GM21447 (cell line): ENCODE measurements at regions not wholly inside any gene's neighbourhood (a gene's known extent, or its start where the extent isn't known, plus 50 kb on each side); places are given as distances from the start of the nearest gene placed in this dataset.
A peak's percentile ranks its signal among the peaks of the same experiment; 100 is the strongest.

Experiments used
- ATAC-seq: cut with Tn5 transposase; IDR thresholded peaks from one replicate; pipeline ENCODE4 v1.9.1; 2021; ENCODE audit not compliant: unreplicated experiment

GRCh38 chr12:93102312-93102711, 173.2 kb upstream of the EEA1 start:
- no peak for ATAC-seq

- ATAC-seq, result no peak
These were observed 173.6 kb upstream of the EEA1 start for GRCh38 chr12:93102744-93103143.

- ATAC-seq, result no peak
These were observed 174.1 kb upstream of the EEA1 start for GRCh38 chr12:93103154-93103553.

GRCh38 chr12:93104535-93104934, 175.4 kb upstream of the EEA1 start:
- ATAC-seq, result no peak

- no peak for ATAC-seq
These were observed 177.8 kb upstream of the EEA1 start for GRCh38 chr12:93106910-93107309.

GRCh38 chr12:93107514-93108312, 178.6 kb upstream of the EEA1 start:
- no peak for ATAC-seq

GRCh38 chr12:93108985-93109384, 179.9 kb upstream of the EEA1 start:
- ATAC-seq, result no peak

GRCh38 chr12:93109551-93110203, 180.6 kb upstream of the EEA1 start:
- ATAC-seq, result no peak

GRCh38 chr12:93111773-93112172, 182.7 kb upstream of the EEA1 start:
- ATAC-seq, result no peak

- no peak for ATAC-seq
These were observed 184.4 kb upstream of the EEA1 start for GRCh38 chr12:93113317-93114006.

GRCh38 chr12:93115198-93115601, 186.1 kb upstream of the EEA1 start:
- ATAC-seq, result no peak

- ATAC-seq, result no peak
These were observed 186.6 kb upstream of the EEA1 start for GRCh38 chr12:93115646-93116045.

- ATAC-seq, result no peak
These were observed 187.5 kb upstream of the EEA1 start for GRCh38 chr12:93116632-93117031.

- no peak for ATAC-seq
These were observed 192.8 kb upstream of the EEA1 start for GRCh38 chr12:93121729-93122488.

GRCh38 chr12:93122569-93123091, 193.5 kb upstream of the EEA1 start:
- no peak for ATAC-seq

GRCh38 chr12:93125126-93125525, 196.0 kb upstream of the EEA1 start:
- no peak for ATAC-seq

- ATAC-seq, result peak; percentile 88
These were observed 197.0 kb upstream of the EEA1 start for GRCh38 chr12:93126069-93126474.

GRCh38 chr12:93127107-93127560, 198.0 kb upstream of the EEA1 start:
- no peak for ATAC-seq

- ATAC-seq, result no peak
These were observed 198.7 kb upstream of the EEA1 start for GRCh38 chr12:93127582-93128331.

GRCh38 chr12:93128332-93128707, 199.2 kb upstream of the EEA1 start:
- no peak for ATAC-seq
